ENCODE measurements at regions not wholly inside any gene's neighbourhood (a gene's known extent, or its start where the extent isn't known, plus 50 kb on each side); places are given as distances from the start of the nearest gene placed in this dataset.

- CTCF ChIA-PET, result interaction anchor here (1.6 kb wide), 1 partner anchor 248 kb away, joined by 3 read pairs; no protein-coding TSS in a partner anchor
- no peak for TF ChIP-seq CTCF (IDR thresholded peaks at IDR 0.05)
- TF ChIP-seq ZNF232 (CRISPR knock-in tag; IDR thresholded peaks at IDR 0.05), result no peak
- no peak for TF ChIP-seq STAT6 (CRISPR knock-in tag; conservative IDR thresholded peaks at IDR 0.05; ENCODE audit: low read depth)
- no peak for TF ChIP-seq ZNF121 (CRISPR knock-in tag; IDR thresholded peaks at IDR 0.05)
- TF ChIP-seq ATF3 (CRISPR knock-in tag; conservative IDR thresholded peaks at IDR 0.05), result no peak
- no peak for TF ChIP-seq MAX (CRISPR knock-in tag; IDR thresholded peaks at IDR 0.05)
- no peak for TF ChIP-seq ZNF281 (CRISPR knock-in tag; IDR thresholded peaks at IDR 0.05)
- no peak for TF ChIP-seq MYBL2 (CRISPR knock-in tag; IDR thresholded peaks at IDR 0.05)
- no peak for TF ChIP-seq NFE2L1 (CRISPR knock-in tag; IDR thresholded peaks at IDR 0.05)
- no peak for TF ChIP-seq GTF2I (CRISPR knock-in tag; conservative IDR thresholded peaks at IDR 0.05)
- no peak for TF ChIP-seq IRF2 (CRISPR knock-in tag; IDR thresholded peaks at IDR 0.05; ENCODE audit: borderline replicate concordance, low read depth)
- no peak for TF ChIP-seq E2F1 (CRISPR knock-in tag; IDR thresholded peaks at IDR 0.05)
- TF ChIP-seq JUN (CRISPR knock-in tag; IDR thresholded peaks at IDR 0.05), result no peak
- TF ChIP-seq MLX (CRISPR knock-in tag; IDR thresholded peaks at IDR 0.05), result no peak
- no peak for TF ChIP-seq ARID4B (CRISPR knock-in tag; IDR thresholded peaks at IDR 0.05; ENCODE audit: borderline replicate concordance)
- Mint-ChIP-seq H3K4me3 (no peak overlapping the region), H3K36me3 (peaks cover 5% of the 10 kb centered on the region), H3K4me1 (peaks cover 37% of the 10 kb centered on the region), H3K27me3 (ENCODE audit: low read depth) (no peaks in the 10 kb centered on the region), H3K27ac (no peak overlapping the region), H3K9me3 (peaks cover 11% of the 10 kb centered on the region)
- DNase-seq (ENCODE audit: low spot score), result no peak
- POLR2A ChIA-PET, result no interaction called here
- ATAC-seq, result no peak
Observed at GRCh38 chr14:71414631-71415403, 507.6 kb downstream of the PCNX1 start.

Measured in WTC11 (cell line).